Vagina (tissue), 2 donors: ENCODE measurements at regions not wholly inside any gene's neighbourhood (a gene's known extent, or its start where the extent isn't known, plus 50 kb on each side); places are given as distances from the start of the nearest gene placed in this dataset.

Source experiments
- POLR2A ChIP-seq, 2 donors: fragments of 450-650 bp; IDR thresholded peaks; one replicate each; pipeline ENCODE4 v1.6.1; 2017; ENCODE audit warnings: antibody characterized with exemption in 2 of 2, mild to moderate bottlenecking in 2 of 2, moderate library complexity in 2 of 2
- TF ChIP-seq, protein P1 (sequence below), 3 experiments: fragments of 450-650 bp in 2 of 3; fragments of 200-600 bp in 1 of 3; sonication (generic) in 1 of 3; IDR thresholded peaks; one replicate each; pipeline ENCODE4 v1.5.1; 2017 to 2019; ENCODE audit warnings: antibody characterized with exemption in 3 of 3, mild to moderate bottlenecking in 2 of 3, moderate library complexity in 2 of 3

DNA sequence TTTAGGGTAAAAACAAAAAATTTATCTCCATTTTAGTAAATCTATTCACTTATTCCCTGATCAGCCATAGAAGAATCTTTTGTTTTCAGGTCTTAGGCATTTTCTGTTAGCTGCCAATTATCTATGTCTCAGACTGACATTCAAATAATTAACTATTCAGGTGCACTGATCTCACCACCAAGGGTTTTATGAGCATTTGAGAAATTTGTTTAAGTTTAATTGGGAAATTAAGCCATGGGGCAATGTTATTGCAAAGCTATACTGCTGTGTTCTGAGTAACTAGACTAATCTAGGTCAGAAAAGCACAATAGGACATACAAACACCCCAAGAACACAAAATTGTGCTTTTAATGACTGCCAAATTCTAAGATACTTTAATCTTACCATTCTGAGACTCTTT, 210.7 kb upstream of the EDNRB start:
- TF ChIP-seq, protein P1, sequence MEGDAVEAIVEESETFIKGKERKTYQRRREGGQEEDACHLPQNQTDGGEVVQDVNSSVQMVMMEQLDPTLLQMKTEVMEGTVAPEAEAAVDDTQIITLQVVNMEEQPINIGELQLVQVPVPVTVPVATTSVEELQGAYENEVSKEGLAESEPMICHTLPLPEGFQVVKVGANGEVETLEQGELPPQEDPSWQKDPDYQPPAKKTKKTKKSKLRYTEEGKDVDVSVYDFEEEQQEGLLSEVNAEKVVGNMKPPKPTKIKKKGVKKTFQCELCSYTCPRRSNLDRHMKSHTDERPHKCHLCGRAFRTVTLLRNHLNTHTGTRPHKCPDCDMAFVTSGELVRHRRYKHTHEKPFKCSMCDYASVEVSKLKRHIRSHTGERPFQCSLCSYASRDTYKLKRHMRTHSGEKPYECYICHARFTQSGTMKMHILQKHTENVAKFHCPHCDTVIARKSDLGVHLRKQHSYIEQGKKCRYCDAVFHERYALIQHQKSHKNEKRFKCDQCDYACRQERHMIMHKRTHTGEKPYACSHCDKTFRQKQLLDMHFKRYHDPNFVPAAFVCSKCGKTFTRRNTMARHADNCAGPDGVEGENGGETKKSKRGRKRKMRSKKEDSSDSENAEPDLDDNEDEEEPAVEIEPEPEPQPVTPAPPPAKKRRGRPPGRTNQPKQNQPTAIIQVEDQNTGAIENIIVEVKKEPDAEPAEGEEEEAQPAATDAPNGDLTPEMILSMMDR (IDR thresholded peaks at IDR 0.05): no peak
- no peak for TF ChIP-seq POLR2A (IDR thresholded peaks at IDR 0.05)
